ENCODE measurements at regions not wholly inside any gene's neighbourhood (a gene's known extent, or its start where the extent isn't known, plus 50 kb on each side); places are given as distances from the start of the nearest gene placed in this dataset.

DNA sequence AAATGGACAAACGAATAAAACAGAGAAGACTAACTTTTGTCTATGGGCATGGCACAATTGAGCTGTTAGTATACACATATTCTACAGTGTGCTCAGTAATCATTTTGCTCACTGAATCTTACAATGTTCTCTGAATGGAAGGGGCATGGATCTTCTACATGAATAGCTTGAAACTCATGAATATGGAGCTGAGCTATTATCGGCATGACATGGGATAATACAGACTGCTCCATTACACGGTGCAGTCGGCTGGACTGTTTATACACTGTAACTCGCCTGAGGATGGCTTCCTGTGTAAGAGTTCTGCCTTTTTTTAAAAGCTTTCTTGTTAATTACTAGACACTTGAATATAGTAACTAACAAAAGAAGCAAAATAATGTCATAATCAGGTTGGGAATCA lies 368.5 kb upstream of the MAD2L1 start:
- H3K4me1 ChIP-seq (ENCODE audit: control insufficient read depth in 3 of 3, insufficient read depth in 2 of 3, low read depth in 1 of 3, low read length in 2 of 3), result no peaks in the 10 kb centered on the region
- H3K27me3 ChIP-seq (ENCODE audit: control insufficient read depth in 3 of 3, insufficient read depth in 3 of 3, low read length in 3 of 3), result no peaks in the 10 kb centered on the region
- H3K27ac ChIP-seq (ENCODE audit: low read depth in 1 of 3, low read length in 2 of 3), result no peak overlapping the region
- no peaks in the 10 kb centered on the region for H3K36me3 ChIP-seq (ENCODE audit: control insufficient read depth in 3 of 3, insufficient read depth in 2 of 3, low read depth in 1 of 3, low read length in 3 of 3)
- FAIRE-seq (no peak), DNase-seq (no peak)
- H3K4me3 ChIP-seq (ENCODE audit: low read depth in 1 of 3, low read length in 3 of 3), result no peak overlapping the region
- 57 to 77% (median 67%) methylated on average over 5 of the region's 5 CpGs for WGBS, 3 donors
- no peaks in the 10 kb centered on the region for H3K9me3 ChIP-seq (ENCODE audit: control insufficient read depth in 2 of 2, insufficient read depth in 1 of 2, low read depth in 1 of 2, low read length in 1 of 2)

- H3K4me1 ChIP-seq (ENCODE audit: control insufficient read depth in 3 of 3, insufficient read depth in 2 of 3, low read depth in 1 of 3, low read length in 2 of 3), result no peaks in the 10 kb centered on the region
- H3K36me3 ChIP-seq (ENCODE audit: control insufficient read depth in 3 of 3, insufficient read depth in 2 of 3, low read depth in 1 of 3, low read length in 3 of 3), result no peaks in the 10 kb centered on the region
- 72 to 84% (median 77%) methylated on average over 2 of the region's 2 CpGs for WGBS, 3 donors
- H3K9me3 ChIP-seq (ENCODE audit: control insufficient read depth in 2 of 2, insufficient read depth in 1 of 2, low read depth in 1 of 2, low read length in 1 of 2), result no peaks in the 10 kb centered on the region
- H3K27me3 ChIP-seq (ENCODE audit: control insufficient read depth in 3 of 3, insufficient read depth in 3 of 3, low read length in 3 of 3), result no peaks in the 10 kb centered on the region
- no peak for FAIRE-seq
- no peak for DNase-seq
- no peak overlapping the region for H3K4me3 ChIP-seq (ENCODE audit: low read depth in 1 of 3, low read length in 3 of 3)
- no peak overlapping the region for H3K27ac ChIP-seq (ENCODE audit: low read depth in 1 of 3, low read length in 2 of 3)
These were observed 368.1 kb upstream of the MAD2L1 start for GRCh38 chr4:120434756-120435155.

- Histone ChIP-seq H3K36me3 (ENCODE audit: control insufficient read depth in 3 of 3, insufficient read depth in 2 of 3, low read depth in 1 of 3, low read length in 3 of 3) (no peaks in the 10 kb centered on the region), H3K4me1 (ENCODE audit: control insufficient read depth in 3 of 3, insufficient read depth in 2 of 3, low read depth in 1 of 3, low read length in 2 of 3) (no peaks in the 10 kb centered on the region), H3K4me3 (ENCODE audit: low read depth in 1 of 3, low read length in 3 of 3) (no peak overlapping the region), H3K9me3 (ENCODE audit: control insufficient read depth in 2 of 2, insufficient read depth in 1 of 2, low read depth in 1 of 2, low read length in 1 of 2) (no peaks in the 10 kb centered on the region), H3K27me3 (ENCODE audit: control insufficient read depth in 3 of 3, insufficient read depth in 3 of 3, low read length in 3 of 3) (no peaks in the 10 kb centered on the region), H3K27ac (ENCODE audit: low read depth in 1 of 3, low read length in 2 of 3) (no peak overlapping the region)
- FAIRE-seq (no peak), DNase-seq (no peak)
- 79 to 89% (median 86%) methylated on average over 3 of the region's 3 CpGs for WGBS, 3 donors
These were observed 365.7 kb upstream of the MAD2L1 start for GRCh38 chr4:120432301-120432860.

DNA sequence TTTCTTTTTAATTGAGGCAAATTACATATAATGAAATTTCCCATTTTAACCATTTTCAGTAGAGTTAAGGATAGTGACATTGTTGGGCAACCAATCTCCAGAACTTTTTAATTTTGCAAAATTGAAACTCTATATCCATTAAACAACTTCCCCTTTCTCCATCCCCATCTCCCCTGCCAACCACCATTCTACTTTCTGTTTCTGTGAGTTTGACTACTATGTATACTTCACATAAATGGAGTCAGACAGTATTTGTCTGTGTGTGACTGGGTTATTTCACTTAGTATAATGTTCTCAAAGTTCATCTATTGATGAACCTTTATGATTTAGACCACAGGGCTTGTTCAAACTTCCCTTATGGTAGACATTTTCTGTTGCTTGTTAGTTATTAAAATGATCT lies 364.5 kb upstream of the MAD2L1 start:
- Histone ChIP-seq H3K9me3 (ENCODE audit: control insufficient read depth in 2 of 2, insufficient read depth in 1 of 2, low read depth in 1 of 2, low read length in 1 of 2) (no peaks in the 10 kb centered on the region), H3K36me3 (ENCODE audit: control insufficient read depth in 3 of 3, insufficient read depth in 2 of 3, low read depth in 1 of 3, low read length in 3 of 3) (no peaks in the 10 kb centered on the region), H3K4me3 (ENCODE audit: low read depth in 1 of 3, low read length in 3 of 3) (no peak overlapping the region), H3K4me1 (ENCODE audit: control insufficient read depth in 3 of 3, insufficient read depth in 2 of 3, low read depth in 1 of 3, low read length in 2 of 3) (no peaks in the 10 kb centered on the region), H3K27me3 (ENCODE audit: control insufficient read depth in 3 of 3, insufficient read depth in 3 of 3, low read length in 3 of 3) (no peaks in the 10 kb centered on the region), H3K27ac (ENCODE audit: low read depth in 1 of 3, low read length in 2 of 3) (no peak overlapping the region)
- FAIRE-seq (no peak), DNase-seq (no peak)

DNA sequence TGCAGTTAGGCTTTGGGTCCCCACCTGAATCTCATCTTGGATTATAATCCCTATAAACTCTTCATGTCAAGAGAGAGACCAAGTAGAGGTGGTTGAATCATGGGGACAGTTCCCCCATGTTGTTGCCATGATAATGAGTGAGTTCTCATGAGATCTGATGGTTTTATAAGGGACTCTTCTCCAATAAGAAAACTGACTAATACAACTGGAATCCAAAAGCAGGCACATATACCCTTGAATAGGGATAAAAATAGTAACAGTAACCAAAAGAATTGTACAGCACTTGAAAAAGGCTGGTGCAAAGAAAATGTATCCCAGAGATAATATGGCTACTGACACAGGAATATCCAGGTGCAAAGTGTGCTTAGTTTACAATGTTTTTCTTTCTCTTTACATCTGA lies 351.5 kb upstream of the MAD2L1 start:
- peaks cover 0 to 5% of the 10 kb centered on the region in 2 donors for H3K9me3 ChIP-seq (ENCODE audit: control insufficient read depth in 2 of 2, insufficient read depth in 1 of 2, low read depth in 1 of 2, low read length in 1 of 2)
- FAIRE-seq (no peak), DNase-seq (no peak)
- no peaks in the 10 kb centered on the region for H3K27me3 ChIP-seq (ENCODE audit: control insufficient read depth in 3 of 3, insufficient read depth in 3 of 3, low read length in 3 of 3)
- no peak overlapping the region for H3K4me3 ChIP-seq (ENCODE audit: low read depth in 1 of 3, low read length in 3 of 3)
- H3K36me3 ChIP-seq (ENCODE audit: control insufficient read depth in 3 of 3, insufficient read depth in 2 of 3, low read depth in 1 of 3, low read length in 3 of 3), result no peaks in the 10 kb centered on the region
- H3K27ac ChIP-seq (ENCODE audit: low read depth in 1 of 3, low read length in 2 of 3), result no peak overlapping the region
- H3K4me1 ChIP-seq (ENCODE audit: control insufficient read depth in 3 of 3, insufficient read depth in 2 of 3, low read depth in 1 of 3, low read length in 2 of 3), result no peaks in the 10 kb centered on the region

GRCh38 chr4:120415896-120416295 lies 349.2 kb upstream of the MAD2L1 start:
- no peak for DNase-seq
- no peak overlapping the region for H3K4me3 ChIP-seq (ENCODE audit: low read depth in 1 of 3, low read length in 3 of 3)
- no peak for FAIRE-seq
- no peaks in the 10 kb centered on the region for H3K36me3 ChIP-seq (ENCODE audit: control insufficient read depth in 3 of 3, insufficient read depth in 2 of 3, low read depth in 1 of 3, low read length in 3 of 3)
- H3K4me1 ChIP-seq (ENCODE audit: control insufficient read depth in 3 of 3, insufficient read depth in 2 of 3, low read depth in 1 of 3, low read length in 2 of 3), result no peaks in the 10 kb centered on the region
- no peak overlapping the region for H3K27ac ChIP-seq (ENCODE audit: low read depth in 1 of 3, low read length in 2 of 3)
- H3K27me3 ChIP-seq (ENCODE audit: control insufficient read depth in 3 of 3, insufficient read depth in 3 of 3, low read length in 3 of 3), result no peaks in the 10 kb centered on the region
- H3K9me3 ChIP-seq (ENCODE audit: control insufficient read depth in 2 of 2, insufficient read depth in 1 of 2, low read depth in 1 of 2, low read length in 1 of 2), result peaks cover 0 to 5% of the 10 kb centered on the region in 2 donors

DNA sequence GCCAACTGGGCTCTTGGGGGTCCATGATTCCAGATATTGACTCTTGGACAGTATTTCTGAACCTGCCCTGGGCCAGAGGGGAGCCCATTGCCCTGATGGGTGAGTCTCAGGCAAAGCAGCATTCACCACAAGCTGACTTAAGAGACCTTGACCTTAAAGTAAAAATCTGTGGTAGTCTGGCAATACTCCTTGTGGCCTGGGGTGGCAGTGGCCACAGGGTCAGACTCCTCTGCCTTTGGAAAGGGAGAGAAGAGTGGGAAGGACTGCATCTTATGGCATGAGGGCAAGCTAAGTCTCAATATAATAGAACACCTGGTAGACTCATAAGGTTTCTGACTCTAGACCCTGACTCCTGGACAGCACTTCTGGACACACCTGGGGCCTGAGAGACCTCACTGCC lies 340.3 kb upstream of the MAD2L1 start:
- no peaks in the 10 kb centered on the region for H3K9me3 ChIP-seq (ENCODE audit: control insufficient read depth in 2 of 2, insufficient read depth in 1 of 2, low read depth in 1 of 2, low read length in 1 of 2)
- FAIRE-seq, result no peak
- no peak overlapping the region for H3K4me3 ChIP-seq (ENCODE audit: low read depth in 1 of 3, low read length in 3 of 3)
- no peaks in the 10 kb centered on the region for H3K4me1 ChIP-seq (ENCODE audit: control insufficient read depth in 3 of 3, insufficient read depth in 2 of 3, low read depth in 1 of 3, low read length in 2 of 3)
- no peak for DNase-seq
- H3K36me3 ChIP-seq (ENCODE audit: control insufficient read depth in 3 of 3, insufficient read depth in 2 of 3, low read depth in 1 of 3, low read length in 3 of 3), result no peaks in the 10 kb centered on the region
- no peak overlapping the region for H3K27ac ChIP-seq (ENCODE audit: low read depth in 1 of 3, low read length in 2 of 3)
- H3K27me3 ChIP-seq (ENCODE audit: control insufficient read depth in 3 of 3, insufficient read depth in 3 of 3, low read length in 3 of 3), result no peaks in the 10 kb centered on the region

DNA sequence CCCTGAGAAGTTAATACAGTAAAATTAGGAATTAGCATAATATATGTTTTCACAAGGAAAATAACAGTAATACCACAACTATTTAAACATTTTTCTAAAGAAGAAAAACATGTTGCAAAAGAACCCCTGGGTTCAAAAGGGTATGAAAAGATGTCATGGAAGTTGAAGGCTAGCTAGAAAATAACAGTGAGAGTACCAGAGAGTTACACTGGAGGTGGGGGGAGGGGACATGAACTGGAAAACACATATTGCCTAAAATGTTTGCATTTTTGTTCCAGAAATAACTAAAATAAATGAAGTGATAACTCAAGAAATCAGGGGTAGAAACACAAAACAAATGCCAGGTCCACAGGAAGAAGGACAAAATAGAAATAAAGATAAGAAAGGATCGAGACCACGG lies 336.6 kb upstream of the MAD2L1 start:
- DNase-seq (no peak), FAIRE-seq (no peak)
- WGBS, 3 donors, result 91 to 97% (median 96%) methylated on average over 2 of the region's 2 CpGs

GRCh38 chr4:120400441-120400840 lies 333.8 kb upstream of the MAD2L1 start:
- Histone ChIP-seq H3K27ac (ENCODE audit: low read depth in 1 of 3, low read length in 2 of 3) (no peak overlapping the region), H3K4me1 (ENCODE audit: control insufficient read depth in 3 of 3, insufficient read depth in 2 of 3, low read depth in 1 of 3, low read length in 2 of 3) (no peaks in the 10 kb centered on the region), H3K36me3 (ENCODE audit: control insufficient read depth in 3 of 3, insufficient read depth in 2 of 3, low read depth in 1 of 3, low read length in 3 of 3) (no peaks in the 10 kb centered on the region), H3K9me3 (ENCODE audit: control insufficient read depth in 2 of 2, insufficient read depth in 1 of 2, low read depth in 1 of 2, low read length in 1 of 2) (no peaks in the 10 kb centered on the region), H3K27me3 (ENCODE audit: control insufficient read depth in 3 of 3, insufficient read depth in 3 of 3, low read length in 3 of 3) (no peaks in the 10 kb centered on the region), H3K4me3 (ENCODE audit: low read depth in 1 of 3, low read length in 3 of 3) (no peak overlapping the region)
- FAIRE-seq, result no peak
- no peak for DNase-seq
- 97 to 98% (median 98%) methylated on average over 4 of the region's 4 CpGs for WGBS, 3 donors

More for the DNA sequence above, 336.6 kb upstream of the MAD2L1 start:
- H3K9me3 ChIP-seq (ENCODE audit: control insufficient read depth in 2 of 2, insufficient read depth in 1 of 2, low read depth in 1 of 2, low read length in 1 of 2), result no peaks in the 10 kb centered on the region
- H3K27me3 ChIP-seq (ENCODE audit: control insufficient read depth in 3 of 3, insufficient read depth in 3 of 3, low read length in 3 of 3), result no peaks in the 10 kb centered on the region
- H3K36me3 ChIP-seq (ENCODE audit: control insufficient read depth in 3 of 3, insufficient read depth in 2 of 3, low read depth in 1 of 3, low read length in 3 of 3), result no peaks in the 10 kb centered on the region
- H3K4me1 ChIP-seq (ENCODE audit: control insufficient read depth in 3 of 3, insufficient read depth in 2 of 3, low read depth in 1 of 3, low read length in 2 of 3), result no peaks in the 10 kb centered on the region
- no peak overlapping the region for H3K4me3 ChIP-seq (ENCODE audit: low read depth in 1 of 3, low read length in 3 of 3)
- H3K27ac ChIP-seq (ENCODE audit: low read depth in 1 of 3, low read length in 2 of 3), result no peak overlapping the region
